Spleen (tissue), 3 donors: ENCODE measurements at regions not wholly inside any gene's neighbourhood (a gene's known extent, or its start where the extent isn't known, plus 50 kb on each side); places are given as distances from the start of the nearest gene placed in this dataset.

Source experiments
- POLR2A ChIP-seq, 3 donors: fragments of 450-650 bp; IDR thresholded peaks; one replicate each; pipeline ENCODE4 v1.5.1; 2017; ENCODE audit warnings: antibody characterized with exemption in 3 of 3, mild to moderate bottlenecking in 1 of 3
- POLR2AphosphoS5 ChIP-seq, 3 donors: sonication (generic); formaldehyde crosslinking; IDR thresholded peaks; one replicate each; pipeline ENCODE4 v1.5.1; 2017; ENCODE audit warnings: antibody characterized with exemption in 3 of 3

GRCh38 chr1:175888996-175889395, 145.6 kb upstream of the TNR start:
- TF ChIP-seq POLR2AphosphoS5 (IDR thresholded peaks at IDR 0.05) = no peak
- TF ChIP-seq POLR2A (IDR thresholded peaks at IDR 0.05) = no peak
